Nucleus accumbens (tissue), 56 donors: ENCODE measurements at regions not wholly inside any gene's neighbourhood (a gene's known extent, or its start where the extent isn't known, plus 50 kb on each side); places are given as distances from the start of the nearest gene placed in this dataset.

ENCODE experiments used
- DNase-seq, 56 donors: peaks; one replicate each; lab custom pipeline; 2025; lab: John Stamatoyannopoulos, UW

DNA sequence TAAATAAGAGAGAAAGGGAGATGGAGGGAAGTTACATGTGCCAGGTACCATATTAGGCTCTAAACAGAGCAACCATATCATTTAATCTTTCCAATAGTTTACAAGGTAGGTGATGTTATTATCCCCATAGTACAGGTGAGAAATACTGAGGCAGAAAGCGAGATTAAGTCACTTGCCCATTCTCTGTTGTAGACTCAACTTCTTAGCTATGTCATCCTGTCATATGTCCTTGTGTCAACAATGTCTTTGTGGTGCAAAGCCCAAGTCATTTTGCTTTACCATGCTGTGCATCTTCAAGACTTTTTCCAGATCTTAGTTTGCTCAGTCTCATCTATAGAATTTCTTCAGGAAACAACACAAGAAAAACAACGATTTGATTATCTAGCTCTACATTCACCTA is 205.0 kb upstream of the E2F8 start:
- DNase-seq = no peak

GRCh38 chr11:19444231-19444630 is 203.5 kb upstream of the E2F8 start:
- no peak for DNase-seq

DNA sequence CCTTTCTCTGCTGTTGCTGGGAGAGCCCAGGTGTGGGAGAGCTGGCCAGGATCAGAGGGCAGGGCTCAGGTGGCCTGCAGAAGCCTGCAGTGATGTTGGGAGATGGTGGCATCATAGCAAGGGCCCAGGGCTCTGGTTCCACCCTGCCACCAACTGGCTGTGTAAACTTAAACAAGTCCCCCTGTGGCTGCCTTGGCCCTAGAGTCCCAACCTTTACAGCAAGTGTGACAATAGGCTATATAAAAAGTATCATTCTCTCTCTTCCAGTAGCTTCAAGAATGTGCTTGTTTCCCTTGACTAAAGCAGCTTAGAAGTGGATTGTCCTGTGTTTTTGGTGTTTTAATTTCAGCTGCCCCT is 201.8 kb upstream of the E2F8 start:
- DNase-seq = no peak

- peak in 23 of 56 donors; percentile 11 to 75 (median 43) for DNase-seq
These were observed 201.2 kb upstream of the E2F8 start for GRCh38 chr11:19441752-19442553.

DNA sequence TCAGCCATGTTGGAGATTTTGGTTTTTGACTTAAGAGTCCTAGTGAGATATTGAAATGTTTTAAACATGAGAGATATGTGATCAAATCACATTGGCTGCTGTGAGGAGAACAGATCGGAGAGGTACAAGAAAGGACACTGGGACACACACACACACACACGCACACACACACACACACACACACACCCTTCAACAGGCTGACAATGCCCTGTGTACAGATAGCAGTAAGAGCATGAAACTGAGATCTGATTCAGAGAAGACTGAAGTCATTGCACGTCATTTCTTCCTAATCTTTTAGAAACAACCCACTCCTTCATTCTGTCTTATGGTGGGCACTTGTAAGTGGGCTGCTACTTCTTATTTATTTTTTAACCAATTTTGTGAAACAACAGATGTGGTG is 200.5 kb upstream of the E2F8 start:
- DNase-seq = no peak

GRCh38 chr11:19437760-19438159 is 197.0 kb upstream of the E2F8 start:
- DNase-seq = no peak

DNA sequence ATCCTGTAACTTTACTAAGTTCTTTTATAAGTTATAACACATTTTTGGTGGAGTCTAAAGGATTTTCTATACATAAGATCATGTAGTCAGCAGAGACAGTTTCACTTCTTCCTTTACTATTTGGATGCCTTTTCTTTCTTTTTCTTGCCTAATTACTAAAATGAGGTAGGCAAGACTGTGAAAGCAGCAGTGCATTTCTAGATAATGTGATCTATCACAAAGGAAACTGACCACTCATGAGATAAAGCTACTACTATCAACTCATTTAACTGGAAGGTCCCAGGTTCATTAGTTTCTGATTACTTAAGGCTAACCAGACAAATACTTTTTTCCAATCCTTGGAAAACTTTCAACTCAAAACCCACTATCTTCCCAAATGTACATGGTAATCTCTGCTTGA is 196.2 kb upstream of the E2F8 start:
- DNase-seq = no peak

- no peak for DNase-seq
These were observed 194.7 kb upstream of the E2F8 start for GRCh38 chr11:19435306-19435989.

DNA sequence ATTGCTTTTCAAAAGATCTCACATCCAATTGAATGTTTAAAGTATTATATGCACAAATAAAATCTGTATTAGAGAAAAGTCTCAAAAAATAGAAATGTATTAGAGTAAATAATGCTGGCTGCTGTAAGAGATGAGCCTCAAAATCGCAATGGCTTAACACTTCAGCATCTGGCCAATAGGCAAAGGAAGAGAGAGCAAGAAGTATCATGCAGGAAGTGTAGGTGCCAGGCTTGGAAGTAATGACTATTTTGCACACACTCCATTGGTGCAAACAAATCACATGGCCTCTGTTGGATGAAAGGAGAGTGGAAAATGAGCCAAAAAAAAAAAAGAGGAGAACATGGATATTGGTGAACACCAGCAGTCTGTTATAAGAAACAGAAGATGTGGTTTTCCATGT is 193.0 kb upstream of the E2F8 start:
- DNase-seq = no peak

- DNase-seq = peak in 1 of 56 donors; percentile 17
These were observed 192.6 kb upstream of the E2F8 start for GRCh38 chr11:19433367-19433766.

GRCh38 chr11:19432370-19433061 is 191.8 kb upstream of the E2F8 start:
- no peak for DNase-seq

DNA sequence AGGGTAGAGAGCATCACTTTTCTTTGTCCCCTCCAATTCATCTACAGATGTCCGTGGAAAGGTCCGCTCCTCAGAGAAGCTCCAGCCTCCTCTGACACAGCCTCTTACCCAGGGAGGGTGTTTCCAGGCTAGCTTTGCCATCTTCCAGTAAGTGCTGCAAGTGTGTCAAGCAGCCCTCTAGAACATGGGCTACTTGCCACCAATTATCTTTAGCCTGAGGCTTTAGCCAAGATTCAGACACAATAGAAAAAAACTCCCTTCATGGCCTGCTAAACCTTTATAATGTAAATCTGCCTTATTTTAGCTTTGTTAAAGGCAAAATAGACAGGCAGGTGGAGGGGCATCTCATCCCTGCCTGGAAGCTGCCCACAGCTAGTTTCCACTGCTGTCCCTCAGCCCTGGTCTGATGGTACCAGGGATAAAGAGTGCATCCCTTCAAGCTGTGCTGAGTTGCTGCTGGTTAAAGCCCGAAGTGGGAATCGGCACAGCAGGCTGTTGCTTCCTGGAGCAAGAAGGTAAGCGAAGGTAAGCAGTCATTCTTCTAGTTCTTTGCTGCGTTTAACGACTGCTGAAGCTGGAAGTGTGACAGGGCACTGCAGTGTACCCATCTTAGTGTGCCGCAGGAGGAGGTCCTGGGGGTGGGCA is 190.1 kb upstream of the E2F8 start:
- peak in 1 of 56 donors; percentile 31 for DNase-seq

GRCh38 chr11:19430346-19430745 is 189.6 kb upstream of the E2F8 start:
- DNase-seq = no peak

GRCh38 chr11:19429108-19429760 is 188.5 kb upstream of the E2F8 start:
- no peak for DNase-seq

DNA sequence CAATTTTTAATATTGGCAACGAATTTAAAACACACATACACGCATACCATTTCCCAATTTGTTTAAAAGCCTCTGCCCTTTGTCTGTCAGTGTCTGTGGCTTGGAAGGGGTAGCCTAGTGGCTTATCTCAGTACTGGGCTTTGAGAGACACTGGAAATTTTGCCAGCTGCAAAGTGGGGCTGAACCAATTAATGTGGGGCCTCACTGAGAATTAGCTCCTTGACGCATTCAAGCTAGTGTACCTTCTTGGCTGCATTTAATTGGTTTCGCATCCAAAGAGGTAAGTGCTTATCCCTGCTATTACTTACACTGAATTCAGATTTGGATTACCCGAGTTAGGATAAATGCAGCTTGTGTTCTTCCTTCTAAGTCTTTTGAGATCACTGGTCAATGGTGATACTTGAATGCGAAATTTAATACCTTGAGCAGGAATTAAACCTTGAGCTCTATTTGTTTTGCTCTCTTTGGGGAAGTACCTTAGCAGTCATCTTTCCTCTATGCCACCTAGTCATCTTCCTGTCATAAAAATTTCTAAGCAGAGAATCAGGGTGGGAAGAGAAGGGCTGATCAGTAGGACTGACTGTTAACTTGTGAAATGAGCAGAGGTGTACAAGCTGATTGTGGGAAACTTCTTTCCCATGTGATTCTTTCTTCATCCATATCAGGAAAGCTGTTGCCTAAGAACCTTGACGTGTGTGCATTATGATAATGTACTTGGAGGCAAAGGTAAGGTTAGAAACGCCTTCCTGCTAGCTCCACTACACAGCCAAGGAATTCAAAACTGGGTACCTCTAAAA is 187.7 kb upstream of the E2F8 start:
- DNase-seq = no peak

DNA sequence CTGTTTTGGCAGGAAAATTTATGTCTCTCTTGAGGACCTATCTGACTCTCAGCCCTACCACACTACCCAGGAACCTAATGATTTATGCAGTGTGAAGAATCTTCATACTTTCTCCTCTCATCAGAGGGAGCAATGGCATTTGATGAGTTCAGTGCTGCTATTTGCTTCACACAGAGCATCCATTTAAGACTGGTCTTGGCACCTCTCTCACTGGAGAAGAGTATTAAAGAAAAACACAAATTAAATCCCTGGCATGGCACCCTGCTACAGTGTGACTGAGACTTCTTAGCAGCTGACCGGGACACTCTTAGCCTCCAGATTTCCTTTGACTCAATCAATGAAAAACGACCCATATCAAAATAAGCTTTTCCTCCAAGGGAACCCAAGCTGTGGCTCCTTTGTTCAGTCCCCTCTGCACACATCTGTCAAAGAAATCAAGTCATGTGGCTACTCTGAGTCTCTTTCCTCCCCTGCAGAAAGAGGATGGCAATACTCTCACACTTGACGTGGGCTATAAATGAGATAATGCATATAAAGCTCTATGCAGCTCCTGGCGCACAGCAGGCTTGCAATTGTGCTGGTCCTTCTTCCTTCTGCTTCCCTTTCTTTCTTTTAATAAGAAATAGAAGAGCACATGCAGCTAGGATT is 186.1 kb upstream of the E2F8 start:
- peak in 3 of 56 donors; percentile 9 to 21 (median 18) for DNase-seq

DNA sequence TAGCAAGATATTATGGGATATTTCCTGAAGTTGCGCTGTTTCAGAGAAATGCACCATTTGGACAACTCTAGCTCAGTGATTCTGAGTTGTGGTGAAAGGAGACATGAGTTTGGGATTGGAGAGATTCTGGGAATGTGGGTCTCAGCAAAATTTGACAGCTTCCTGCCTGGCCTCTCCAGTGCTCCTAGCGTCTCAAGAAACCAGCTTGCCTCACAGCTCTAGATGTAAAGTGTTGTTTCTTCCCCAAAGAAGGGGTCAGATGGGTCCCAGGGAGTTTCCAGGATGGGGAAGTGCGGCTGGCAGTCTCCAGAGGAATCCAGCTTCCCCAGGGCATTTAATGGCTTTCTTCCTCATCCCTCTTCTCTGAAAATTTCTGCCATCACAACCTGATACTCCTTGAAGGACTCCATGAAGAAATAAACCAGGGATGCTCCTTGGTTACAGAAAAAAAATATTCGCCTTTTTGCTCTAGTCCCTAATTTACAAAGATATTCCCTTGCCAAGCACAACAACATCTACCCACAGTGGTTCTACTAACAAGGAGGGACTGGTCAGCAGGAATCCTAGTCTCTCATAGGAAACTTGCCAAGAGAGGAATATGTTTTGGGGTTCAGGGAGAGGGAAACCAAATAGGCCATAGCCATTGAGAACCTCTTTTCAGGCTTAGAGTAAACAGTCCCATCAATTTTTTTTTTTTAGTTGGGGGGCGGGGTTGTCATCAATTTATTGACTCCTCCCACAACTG is 185.4 kb upstream of the E2F8 start:
- no peak for DNase-seq

DNA sequence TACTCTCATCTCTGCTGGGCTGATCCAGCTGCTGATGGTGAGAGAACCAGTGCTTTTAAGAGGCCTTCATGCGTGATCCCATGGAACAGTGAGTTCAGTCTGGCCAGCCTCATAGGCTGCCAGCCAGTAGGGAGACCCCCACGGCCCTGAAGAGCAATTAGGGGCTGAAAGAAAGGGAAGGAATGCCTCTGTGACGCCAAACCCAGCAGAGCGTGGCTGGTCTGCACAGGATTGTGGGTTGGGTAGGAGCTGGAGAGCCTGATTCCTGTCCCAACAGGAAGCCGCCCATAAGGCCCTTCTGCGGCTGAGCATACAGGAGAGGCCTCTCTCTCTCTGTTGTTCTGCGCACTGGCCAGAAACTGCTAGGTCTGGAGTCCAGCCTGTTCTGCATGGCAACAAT is 181.5 kb upstream of the E2F8 start:
- DNase-seq = no peak
